ENCODE measurements at regions not wholly inside any gene's neighbourhood (a gene's known extent, or its start where the extent isn't known, plus 50 kb on each side); places are given as distances from the start of the nearest gene placed in this dataset.

DNA sequence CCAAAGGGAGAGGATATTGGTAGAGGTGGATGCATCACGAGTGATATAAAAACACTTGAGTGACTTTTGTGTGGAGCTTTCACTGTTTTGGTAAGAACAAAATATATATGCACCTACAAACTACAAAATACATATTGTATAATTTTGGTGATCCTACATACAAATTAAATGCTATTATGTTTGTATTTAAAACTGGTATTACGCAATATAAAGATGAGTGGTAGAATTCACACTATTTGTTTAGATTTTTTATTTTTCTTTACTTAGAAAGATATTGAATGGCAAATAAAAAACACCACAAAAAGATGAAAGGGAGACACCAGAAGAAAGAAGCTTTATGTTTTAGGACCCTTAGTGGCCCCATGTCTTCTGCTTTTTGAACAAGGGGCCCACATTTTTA, 770.7 kb upstream of the ID2 start:
- no peak overlapping the region for H3K9ac ChIP-seq (ENCODE audit: low read length)
- H3K79me2 ChIP-seq (replicated peaks; ENCODE audit: insufficient read depth, low read length) = no peaks in the 10 kb centered on the region
- TF ChIP-seq CTCF (IDR thresholded peaks at IDR 0.05; ENCODE audit: poor library complexity, severe bottlenecking) (no peak), SMC3 (conservative IDR thresholded peaks at IDR 0.05; ENCODE audit: poor library complexity) (no peak), EP300 (conservative IDR thresholded peaks at IDR 0.05; ENCODE audit: poor library complexity, severe bottlenecking) (no peak), EZH2 (IDR thresholded peaks at IDR 0.05; ENCODE audit: borderline replicate concordance, insufficient read depth, low read length, poor library complexity, severe bottlenecking) (no peak), MXI1 (conservative IDR thresholded peaks at IDR 0.05; ENCODE audit: poor library complexity, severe bottlenecking) (no peak), POLR2AphosphoS5 (IDR thresholded peaks at IDR 0.05) (no peak)
- TF ChIP-seq, protein P1, sequence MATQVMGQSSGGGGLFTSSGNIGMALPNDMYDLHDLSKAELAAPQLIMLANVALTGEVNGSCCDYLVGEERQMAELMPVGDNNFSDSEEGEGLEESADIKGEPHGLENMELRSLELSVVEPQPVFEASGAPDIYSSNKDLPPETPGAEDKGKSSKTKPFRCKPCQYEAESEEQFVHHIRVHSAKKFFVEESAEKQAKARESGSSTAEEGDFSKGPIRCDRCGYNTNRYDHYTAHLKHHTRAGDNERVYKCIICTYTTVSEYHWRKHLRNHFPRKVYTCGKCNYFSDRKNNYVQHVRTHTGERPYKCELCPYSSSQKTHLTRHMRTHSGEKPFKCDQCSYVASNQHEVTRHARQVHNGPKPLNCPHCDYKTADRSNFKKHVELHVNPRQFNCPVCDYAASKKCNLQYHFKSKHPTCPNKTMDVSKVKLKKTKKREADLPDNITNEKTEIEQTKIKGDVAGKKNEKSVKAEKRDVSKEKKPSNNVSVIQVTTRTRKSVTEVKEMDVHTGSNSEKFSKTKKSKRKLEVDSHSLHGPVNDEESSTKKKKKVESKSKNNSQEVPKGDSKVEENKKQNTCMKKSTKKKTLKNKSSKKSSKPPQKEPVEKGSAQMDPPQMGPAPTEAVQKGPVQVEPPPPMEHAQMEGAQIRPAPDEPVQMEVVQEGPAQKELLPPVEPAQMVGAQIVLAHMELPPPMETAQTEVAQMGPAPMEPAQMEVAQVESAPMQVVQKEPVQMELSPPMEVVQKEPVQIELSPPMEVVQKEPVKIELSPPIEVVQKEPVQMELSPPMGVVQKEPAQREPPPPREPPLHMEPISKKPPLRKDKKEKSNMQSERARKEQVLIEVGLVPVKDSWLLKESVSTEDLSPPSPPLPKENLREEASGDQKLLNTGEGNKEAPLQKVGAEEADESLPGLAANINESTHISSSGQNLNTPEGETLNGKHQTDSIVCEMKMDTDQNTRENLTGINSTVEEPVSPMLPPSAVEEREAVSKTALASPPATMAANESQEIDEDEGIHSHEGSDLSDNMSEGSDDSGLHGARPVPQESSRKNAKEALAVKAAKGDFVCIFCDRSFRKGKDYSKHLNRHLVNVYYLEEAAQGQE (IDR thresholded peaks at IDR 0.05; ENCODE audit: borderline replicate concordance) = no peak
- H3K4me2 ChIP-seq (ENCODE audit: low read length) = no peak overlapping the region
- H3K9me2 ChIP-seq (ENCODE audit: insufficient read depth, low read length) = no peaks in the 10 kb centered on the region
- no peak overlapping the region for H3K4me3 ChIP-seq (ENCODE audit: low read length)
- H3K27me3 ChIP-seq (ENCODE audit: insufficient read depth, low read depth, low read length) = no peaks in the 10 kb centered on the region
- H3K27ac ChIP-seq (ENCODE audit: low read length) = no peak overlapping the region
- no peaks in the 10 kb centered on the region for H4K20me1 ChIP-seq (ENCODE audit: insufficient read depth)
- H3F3A ChIP-seq (ENCODE audit: insufficient read depth, low read length, poor library complexity, severe bottlenecking) = no peaks in the 10 kb centered on the region
- no peaks in the 10 kb centered on the region for H3K36me3 ChIP-seq (ENCODE audit: insufficient read depth, low read length)
- H2AFZ ChIP-seq (ENCODE audit: low read depth, low read length) = no peak overlapping the region
- H3K9me3 ChIP-seq (ENCODE audit: low read length) = no peaks in the 10 kb centered on the region

- Histone ChIP-seq H3K36me3 (ENCODE audit: insufficient read depth, low read length) (no peaks in the 10 kb centered on the region), H3K4me3 (ENCODE audit: low read length) (no peak overlapping the region), H3K79me2 (replicated peaks; ENCODE audit: insufficient read depth, low read length) (no peaks in the 10 kb centered on the region), H3K9me3 (ENCODE audit: low read length) (no peaks in the 10 kb centered on the region), H3K27ac (ENCODE audit: low read length) (no peak overlapping the region), H2AFZ (ENCODE audit: low read depth, low read length) (no peak overlapping the region), H3K9me2 (ENCODE audit: insufficient read depth, low read length) (no peaks in the 10 kb centered on the region), H3K9ac (ENCODE audit: low read length) (no peak overlapping the region), H3K27me3 (ENCODE audit: insufficient read depth, low read depth, low read length) (no peaks in the 10 kb centered on the region), H4K20me1 (ENCODE audit: insufficient read depth) (no peaks in the 10 kb centered on the region), H3K4me2 (ENCODE audit: low read length) (no peak overlapping the region), H3F3A (ENCODE audit: insufficient read depth, low read length, poor library complexity, severe bottlenecking) (no peaks in the 10 kb centered on the region)
- no peak for TF ChIP-seq RAD21 (conservative IDR thresholded peaks at IDR 0.05)
- TF ChIP-seq POLR2AphosphoS5 (IDR thresholded peaks at IDR 0.05) = no peak
- no peak for TF ChIP-seq MXI1 (conservative IDR thresholded peaks at IDR 0.05; ENCODE audit: poor library complexity, severe bottlenecking)
- no peak for TF ChIP-seq SMC3 (conservative IDR thresholded peaks at IDR 0.05; ENCODE audit: poor library complexity)
- TF ChIP-seq EZH2 (IDR thresholded peaks at IDR 0.05; ENCODE audit: borderline replicate concordance, insufficient read depth, low read length, poor library complexity, severe bottlenecking) = no peak
- TF ChIP-seq TAF1 (IDR thresholded peaks at IDR 0.05; ENCODE audit: low read depth) = no peak
- TF ChIP-seq, protein P1 (IDR thresholded peaks at IDR 0.05; ENCODE audit: borderline replicate concordance) = no peak
- no peak for TF ChIP-seq CTCF (IDR thresholded peaks at IDR 0.05; ENCODE audit: poor library complexity, severe bottlenecking)
- TF ChIP-seq EP300 (conservative IDR thresholded peaks at IDR 0.05; ENCODE audit: poor library complexity, severe bottlenecking) = no peak
Observed at GRCh38 chr2:7913974-7914373, 767.9 kb upstream of the ID2 start.

Measured in neural cell (in vitro differentiated cells).